OCI-LY1 (cell line): ENCODE measurements at regions not wholly inside any gene's neighbourhood (a gene's known extent, or its start where the extent isn't known, plus 50 kb on each side); places are given as distances from the start of the nearest gene placed in this dataset.

Experiments used
- H2AFZ ChIP-seq: fragments of 200-600 bp; sonication (generic), shearing (Covaris generic); 2 replicates; pipeline ENCODE4 v1.6.0; 2014; ENCODE audit warnings: antibody characterized with exemption, mild to moderate bottlenecking, low read length
- H3F3A ChIP-seq: fragments of 200-600 bp; sonication (generic), shearing (Covaris generic); 2 replicates; pipeline ENCODE4 v1.6.0; 2014; ENCODE audit warnings: mild to moderate bottlenecking, antibody characterized with exemption, low read length, moderate library complexity; ENCODE audit not compliant: insufficient read depth
- H3K27ac ChIP-seq: fragments of 200-600 bp; sonication (generic); 2 replicates; pipeline ENCODE4 v1.5.1; 2014; ENCODE audit warnings: low read length, mixed run types, mild to moderate bottlenecking, low read depth; ENCODE audit not compliant: poor library complexity, severe bottlenecking
- H3K27me3 ChIP-seq: fragments of 200-600 bp; sonication (generic); 2 replicates; pipeline ENCODE4 v1.6.0; 2014; ENCODE audit warnings: antibody characterized with exemption, mild to moderate bottlenecking, low read length, moderate library complexity; ENCODE audit not compliant: insufficient read depth
- H3K36me3 ChIP-seq: fragments of 200-600 bp; sonication (generic); 2 replicates; pipeline ENCODE4 v1.6.1; 2014; ENCODE audit warnings: mild to moderate bottlenecking, antibody characterized with exemption, low read length, moderate library complexity, mixed read lengths; ENCODE audit not compliant: insufficient read depth
- H3K4me1 ChIP-seq: fragments of 200-600 bp; sonication (generic); 2 replicates; pipeline ENCODE4 v1.5.1; 2014; ENCODE audit warnings: mild to moderate bottlenecking, low read length, moderate library complexity; ENCODE audit not compliant: insufficient read depth, severe bottlenecking
- H3K4me2 ChIP-seq: fragments of 200-600 bp; sonication (generic), shearing (Covaris generic); 2 replicates; pipeline ENCODE4 v1.6.1; 2014; ENCODE audit warnings: low read length
- H3K4me3 ChIP-seq: fragments of 200-600 bp; sonication (generic); 2 replicates; pipeline ENCODE4 v1.5.1; 2014; ENCODE audit warnings: low read length, low read depth, mild to moderate bottlenecking, mixed read lengths; ENCODE audit not compliant: poor library complexity, severe bottlenecking
- H3K79me2 ChIP-seq: fragments of 200-600 bp; shearing (Covaris generic); 2 replicates; pipeline ENCODE4 v1.6.1; 2016; ENCODE audit warnings: mixed run types, low read length, mixed read lengths; ENCODE audit not compliant: insufficient read depth
- H3K9ac ChIP-seq: fragments of 200-600 bp; sonication (generic), shearing (Covaris generic); 2 replicates; pipeline ENCODE4 v1.6.1; 2014; ENCODE audit warnings: mild to moderate bottlenecking, low read length, mixed read lengths
- H3K9me2 ChIP-seq: fragments of 200-600 bp; sonication (generic), shearing (Covaris generic); 2 replicates; pipeline ENCODE4 v1.6.1; 2014; ENCODE audit warnings: low read depth, mild to moderate bottlenecking, low read length, mixed read lengths
- H3K9me3 ChIP-seq: fragments of 200-600 bp; shearing (Covaris generic); 2 replicates; pipeline ENCODE4 v1.6.1; 2014; ENCODE audit warnings: low read length, mixed read lengths
- H4K20me1 ChIP-seq: fragments of 200-600 bp; sonication (generic), shearing (Covaris generic); 2 replicates; pipeline ENCODE4 v1.6.0; 2016; ENCODE audit warnings: mild to moderate bottlenecking, low read length; ENCODE audit not compliant: insufficient read depth
- CTCF ChIP-seq: fragments of 200-600 bp; sonication (generic), shearing (Covaris generic); IDR thresholded peaks from 2 replicates; pipeline ENCODE4 v1.5.1; 2017; ENCODE audit warnings: mild to moderate bottlenecking, antibody characterized with exemption, low read length, moderate library complexity, mixed read lengths
- EZH2 ChIP-seq: fragments of 200-600 bp; sonication (generic), shearing (Covaris generic); IDR thresholded peaks from 2 replicates; pipeline ENCODE4 v1.8.0; 2017; ENCODE audit warnings: borderline replicate concordance, mixed run types, mild to moderate bottlenecking, antibody characterized with exemption, low read length, moderate library complexity, mixed read lengths

GRCh38 chr14:23789696-23790095, 153.5 kb downstream of the DHRS2 start:
- Histone ChIP-seq H3K27me3 (no peaks in the 10 kb centered on the region), H3F3A (no peaks in the 10 kb centered on the region), H2AFZ (no peak overlapping the region), H3K4me1 (no peaks in the 10 kb centered on the region), H3K4me3 (no peak overlapping the region), H3K36me3 (no peaks in the 10 kb centered on the region), H4K20me1 (no peaks in the 10 kb centered on the region), H3K9me3 (no peaks in the 10 kb centered on the region), H3K27ac (no peak overlapping the region), H3K4me2 (no peak overlapping the region), H3K9me2 (no peaks in the 10 kb centered on the region), H3K9ac (no peak overlapping the region), H3K79me2 (no peaks in the 10 kb centered on the region)
- TF ChIP-seq CTCF (no peak), EZH2 (no peak)

- no peak overlapping the region for H3K4me2 ChIP-seq
- H3K9ac ChIP-seq: no peak overlapping the region
- H2AFZ ChIP-seq: no peak overlapping the region
- H3K79me2 ChIP-seq: no peaks in the 10 kb centered on the region
- H3K9me3 ChIP-seq: no peaks in the 10 kb centered on the region
- H3F3A ChIP-seq: no peaks in the 10 kb centered on the region
- no peaks in the 10 kb centered on the region for H3K36me3 ChIP-seq
- TF ChIP-seq EZH2: no peak
- TF ChIP-seq CTCF: no peak
- no peaks in the 10 kb centered on the region for H3K9me2 ChIP-seq
- H3K27ac ChIP-seq: no peak overlapping the region
- no peaks in the 10 kb centered on the region for H3K4me1 ChIP-seq
- no peak overlapping the region for H3K4me3 ChIP-seq
- no peaks in the 10 kb centered on the region for H4K20me1 ChIP-seq
- no peaks in the 10 kb centered on the region for H3K27me3 ChIP-seq
Measured at GRCh38 chr14:23793532-23793931, 157.4 kb downstream of the DHRS2 start.

GRCh38 chr14:23800811-23801210, 152.8 kb upstream of the DHRS4 start:
- no peaks in the 10 kb centered on the region for H3K27me3 ChIP-seq
- no peaks in the 10 kb centered on the region for H3K36me3 ChIP-seq
- no peaks in the 10 kb centered on the region for H3K9me2 ChIP-seq
- no peak overlapping the region for H3K4me2 ChIP-seq
- no peaks in the 10 kb centered on the region for H4K20me1 ChIP-seq
- H3K4me3 ChIP-seq: no peak overlapping the region
- no peaks in the 10 kb centered on the region for H3K4me1 ChIP-seq
- no peaks in the 10 kb centered on the region for H3K79me2 ChIP-seq
- TF ChIP-seq CTCF (no peak), EZH2 (no peak)
- no peak overlapping the region for H3K27ac ChIP-seq
- no peak overlapping the region for H2AFZ ChIP-seq
- no peaks in the 10 kb centered on the region for H3K9me3 ChIP-seq
- no peaks in the 10 kb centered on the region for H3F3A ChIP-seq
- H3K9ac ChIP-seq: no peak overlapping the region
